ENCODE measurements at regions not wholly inside any gene's neighbourhood (a gene's known extent, or its start where the extent isn't known, plus 50 kb on each side); places are given as distances from the start of the nearest gene placed in this dataset.

- TF ChIP-seq STAT6 (CRISPR knock-in tag; conservative IDR thresholded peaks at IDR 0.05; ENCODE audit: low read depth) (no peak), ETV6 (CRISPR knock-in tag; IDR thresholded peaks at IDR 0.05) (no peak), NFE2L1 (CRISPR knock-in tag; IDR thresholded peaks at IDR 0.05) (no peak), EMX1 (CRISPR knock-in tag; IDR thresholded peaks at IDR 0.05) (no peak), SOX15 (CRISPR knock-in tag; IDR thresholded peaks at IDR 0.05) (no peak), NR1H2 (CRISPR knock-in tag; IDR thresholded peaks at IDR 0.05) (no peak), MXD4 (CRISPR knock-in tag; IDR thresholded peaks at IDR 0.05; ENCODE audit: borderline replicate concordance) (no peak)
- TF ChIP-seq, protein P1, sequence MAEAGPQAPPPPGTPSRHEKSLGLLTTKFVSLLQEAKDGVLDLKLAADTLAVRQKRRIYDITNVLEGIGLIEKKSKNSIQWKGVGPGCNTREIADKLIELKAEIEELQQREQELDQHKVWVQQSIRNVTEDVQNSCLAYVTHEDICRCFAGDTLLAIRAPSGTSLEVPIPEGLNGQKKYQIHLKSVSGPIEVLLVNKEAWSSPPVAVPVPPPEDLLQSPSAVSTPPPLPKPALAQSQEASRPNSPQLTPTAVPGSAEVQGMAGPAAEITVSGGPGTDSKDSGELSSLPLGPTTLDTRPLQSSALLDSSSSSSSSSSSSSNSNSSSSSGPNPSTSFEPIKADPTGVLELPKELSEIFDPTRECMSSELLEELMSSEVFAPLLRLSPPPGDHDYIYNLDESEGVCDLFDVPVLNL (CRISPR knock-in tag; IDR thresholded peaks at IDR 0.05; ENCODE audit: borderline replicate concordance, low read depth): no peak
- TF ChIP-seq, protein P2, sequence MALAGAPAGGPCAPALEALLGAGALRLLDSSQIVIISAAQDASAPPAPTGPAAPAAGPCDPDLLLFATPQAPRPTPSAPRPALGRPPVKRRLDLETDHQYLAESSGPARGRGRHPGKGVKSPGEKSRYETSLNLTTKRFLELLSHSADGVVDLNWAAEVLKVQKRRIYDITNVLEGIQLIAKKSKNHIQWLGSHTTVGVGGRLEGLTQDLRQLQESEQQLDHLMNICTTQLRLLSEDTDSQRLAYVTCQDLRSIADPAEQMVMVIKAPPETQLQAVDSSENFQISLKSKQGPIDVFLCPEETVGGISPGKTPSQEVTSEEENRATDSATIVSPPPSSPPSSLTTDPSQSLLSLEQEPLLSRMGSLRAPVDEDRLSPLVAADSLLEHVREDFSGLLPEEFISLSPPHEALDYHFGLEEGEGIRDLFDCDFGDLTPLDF (CRISPR knock-in tag; IDR thresholded peaks at IDR 0.05): no peak
- TF ChIP-seq, protein P3, sequence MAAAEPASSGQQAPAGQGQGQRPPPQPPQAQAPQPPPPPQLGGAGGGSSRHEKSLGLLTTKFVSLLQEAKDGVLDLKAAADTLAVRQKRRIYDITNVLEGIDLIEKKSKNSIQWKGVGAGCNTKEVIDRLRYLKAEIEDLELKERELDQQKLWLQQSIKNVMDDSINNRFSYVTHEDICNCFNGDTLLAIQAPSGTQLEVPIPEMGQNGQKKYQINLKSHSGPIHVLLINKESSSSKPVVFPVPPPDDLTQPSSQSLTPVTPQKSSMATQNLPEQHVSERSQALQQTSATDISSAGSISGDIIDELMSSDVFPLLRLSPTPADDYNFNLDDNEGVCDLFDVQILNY (CRISPR knock-in tag; IDR thresholded peaks at IDR 0.05): no peak
- TF ChIP-seq, protein P4, sequence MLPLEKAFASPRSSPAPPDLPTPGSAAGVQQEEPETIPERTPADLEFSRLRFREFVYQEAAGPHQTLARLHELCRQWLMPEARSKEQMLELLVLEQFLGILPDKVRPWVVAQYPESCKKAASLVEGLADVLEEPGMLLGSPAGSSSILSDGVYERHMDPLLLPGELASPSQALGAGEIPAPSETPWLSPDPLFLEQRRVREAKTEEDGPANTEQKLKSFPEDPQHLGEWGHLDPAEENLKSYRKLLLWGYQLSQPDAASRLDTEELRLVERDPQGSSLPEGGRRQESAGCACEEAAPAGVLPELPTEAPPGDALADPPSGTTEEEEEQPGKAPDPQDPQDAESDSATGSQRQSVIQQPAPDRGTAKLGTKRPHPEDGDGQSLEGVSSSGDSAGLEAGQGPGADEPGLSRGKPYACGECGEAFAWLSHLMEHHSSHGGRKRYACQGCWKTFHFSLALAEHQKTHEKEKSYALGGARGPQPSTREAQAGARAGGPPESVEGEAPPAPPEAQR (CRISPR knock-in tag; IDR thresholded peaks at IDR 0.05): no peak
- TF ChIP-seq, protein P5, sequence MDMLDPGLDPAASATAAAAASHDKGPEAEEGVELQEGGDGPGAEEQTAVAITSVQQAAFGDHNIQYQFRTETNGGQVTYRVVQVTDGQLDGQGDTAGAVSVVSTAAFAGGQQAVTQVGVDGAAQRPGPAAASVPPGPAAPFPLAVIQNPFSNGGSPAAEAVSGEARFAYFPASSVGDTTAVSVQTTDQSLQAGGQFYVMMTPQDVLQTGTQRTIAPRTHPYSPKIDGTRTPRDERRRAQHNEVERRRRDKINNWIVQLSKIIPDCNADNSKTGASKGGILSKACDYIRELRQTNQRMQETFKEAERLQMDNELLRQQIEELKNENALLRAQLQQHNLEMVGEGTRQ (CRISPR knock-in tag; IDR thresholded peaks at IDR 0.05): no peak
Measured at GRCh38 chr1:5661196-5662085, 330.8 kb downstream of the NPHP4 start (continued).

DNA sequence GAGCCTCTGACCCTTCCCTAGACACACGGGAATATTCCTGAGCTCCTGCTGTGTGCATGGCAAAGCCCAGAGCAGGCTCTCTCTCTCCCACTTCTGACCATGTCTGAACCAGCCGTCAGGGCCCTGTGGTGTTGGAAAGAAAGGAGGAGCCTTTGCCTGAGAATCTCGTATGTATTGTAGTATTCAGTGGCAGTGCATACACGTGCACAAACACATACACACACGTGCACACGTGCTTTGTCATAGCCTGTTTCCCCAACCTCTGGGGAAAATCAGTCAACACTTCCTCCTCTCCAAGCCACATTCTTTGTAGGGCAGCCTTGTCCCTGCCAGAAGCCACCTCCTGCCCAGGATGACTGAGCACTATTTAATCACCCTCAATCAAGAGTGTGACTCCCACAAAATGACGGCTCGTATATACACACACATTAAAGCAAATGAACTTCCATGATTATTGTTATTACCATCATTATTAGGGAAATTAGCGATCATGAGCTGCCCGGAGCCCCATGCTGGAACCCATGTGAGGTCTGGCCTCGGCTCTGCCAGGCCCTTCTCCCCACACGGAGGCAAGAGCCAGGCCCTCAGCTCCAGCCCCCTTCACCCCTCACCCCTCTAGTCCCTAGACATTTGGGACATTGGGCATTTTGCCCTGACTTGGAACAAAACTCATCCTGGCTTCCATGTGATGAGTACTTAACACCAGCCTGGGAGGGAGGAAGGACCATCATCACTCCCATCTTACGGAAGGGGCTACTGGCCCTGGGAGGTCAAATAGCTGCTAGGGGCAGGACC lies 331.9 kb downstream of the NPHP4 start:
- Mint-ChIP-seq H3K9me3 (peaks cover 46% of the 10 kb centered on the region), H3K36me3 (peaks cover 16% of the 10 kb centered on the region), H3K4me3 (no peak overlapping the region), H3K27ac (no peak overlapping the region), H3K4me1 (no peaks in the 10 kb centered on the region), H3K27me3 (ENCODE audit: low read depth) (no peaks in the 10 kb centered on the region; the same call in 1 of the 2 replicates)
- DNase-seq (ENCODE audit: low spot score) (no peak), ATAC-seq (no peak)
- ChIA-PET POLR2A (no interaction called here), CTCF (no interaction called here)
- TF ChIP-seq HMGXB4 (CRISPR knock-in tag; IDR thresholded peaks at IDR 0.05): no peak
- TF ChIP-seq ZNF416 (CRISPR knock-in tag; IDR thresholded peaks at IDR 0.05): no peak
- no peak for TF ChIP-seq GTF2I (CRISPR knock-in tag; conservative IDR thresholded peaks at IDR 0.05)
- no peak for TF ChIP-seq CBFB (CRISPR knock-in tag; IDR thresholded peaks at IDR 0.05; ENCODE audit: low read depth)
- no peak for TF ChIP-seq NFATC4 (CRISPR knock-in tag; IDR thresholded peaks at IDR 0.05)
- TF ChIP-seq, protein P1 (CRISPR knock-in tag; IDR thresholded peaks at IDR 0.05; ENCODE audit: borderline replicate concordance, low read depth): no peak
- no peak for TF ChIP-seq ZNF423 (CRISPR knock-in tag; IDR thresholded peaks at IDR 0.05)
- TF ChIP-seq, protein P6, sequence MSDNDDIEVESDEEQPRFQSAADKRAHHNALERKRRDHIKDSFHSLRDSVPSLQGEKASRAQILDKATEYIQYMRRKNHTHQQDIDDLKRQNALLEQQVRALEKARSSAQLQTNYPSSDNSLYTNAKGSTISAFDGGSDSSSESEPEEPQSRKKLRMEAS (CRISPR knock-in tag; IDR thresholded peaks at IDR 0.05): no peak

Data from WTC11 (cell line).